ENCODE measurements at regions not wholly inside any gene's neighbourhood (a gene's known extent, or its start where the extent isn't known, plus 50 kb on each side); places are given as distances from the start of the nearest gene placed in this dataset.

DNA sequence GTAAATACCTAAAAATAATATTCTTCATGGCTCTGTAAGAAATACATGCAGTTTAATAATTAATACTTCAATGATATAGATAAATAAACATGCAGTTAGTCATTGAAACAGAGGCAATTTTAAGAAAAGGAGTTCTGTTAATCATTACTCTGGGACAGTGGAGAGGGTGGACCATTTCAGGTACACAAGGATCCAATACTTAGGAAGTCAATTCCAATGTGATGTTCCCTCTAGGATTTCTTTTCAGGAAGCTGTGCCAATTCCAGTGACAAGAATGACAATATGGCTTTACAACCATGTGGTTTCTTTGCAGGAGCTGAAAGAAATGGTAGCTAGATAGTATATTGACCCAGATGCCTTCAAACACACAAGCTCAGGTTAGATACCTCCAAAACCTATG is 175.8 kb upstream of the NETO1 start:
- CTCF ChIA-PET: no interaction called here
- Mint-ChIP-seq H3K36me3 (ENCODE audit: insufficient read depth, unreplicated experiment) (no peaks in the 10 kb centered on the region), H3K9me3 (ENCODE audit: unreplicated experiment) (peaks cover 7% of the 10 kb centered on the region), H3K27ac (ENCODE audit: low read depth, unreplicated experiment) (no peak overlapping the region), H3K27me3 (ENCODE audit: insufficient read depth, unreplicated experiment) (no peaks in the 10 kb centered on the region), H3K4me1 (ENCODE audit: insufficient read depth, unreplicated experiment) (no peaks in the 10 kb centered on the region), H3K4me3 (ENCODE audit: unreplicated experiment) (no peak overlapping the region)
- intact Hi-C loops (cut with micrococcal nuclease): no loop called here
- POLR2A ChIA-PET: no interaction called here
- BruUV-seq (replicated peaks): no TSS peak
- DNase-seq (ENCODE audit: unreplicated experiment): no peak
- TF ChIP-seq, protein P1, sequence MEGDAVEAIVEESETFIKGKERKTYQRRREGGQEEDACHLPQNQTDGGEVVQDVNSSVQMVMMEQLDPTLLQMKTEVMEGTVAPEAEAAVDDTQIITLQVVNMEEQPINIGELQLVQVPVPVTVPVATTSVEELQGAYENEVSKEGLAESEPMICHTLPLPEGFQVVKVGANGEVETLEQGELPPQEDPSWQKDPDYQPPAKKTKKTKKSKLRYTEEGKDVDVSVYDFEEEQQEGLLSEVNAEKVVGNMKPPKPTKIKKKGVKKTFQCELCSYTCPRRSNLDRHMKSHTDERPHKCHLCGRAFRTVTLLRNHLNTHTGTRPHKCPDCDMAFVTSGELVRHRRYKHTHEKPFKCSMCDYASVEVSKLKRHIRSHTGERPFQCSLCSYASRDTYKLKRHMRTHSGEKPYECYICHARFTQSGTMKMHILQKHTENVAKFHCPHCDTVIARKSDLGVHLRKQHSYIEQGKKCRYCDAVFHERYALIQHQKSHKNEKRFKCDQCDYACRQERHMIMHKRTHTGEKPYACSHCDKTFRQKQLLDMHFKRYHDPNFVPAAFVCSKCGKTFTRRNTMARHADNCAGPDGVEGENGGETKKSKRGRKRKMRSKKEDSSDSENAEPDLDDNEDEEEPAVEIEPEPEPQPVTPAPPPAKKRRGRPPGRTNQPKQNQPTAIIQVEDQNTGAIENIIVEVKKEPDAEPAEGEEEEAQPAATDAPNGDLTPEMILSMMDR (IDR thresholded peaks at IDR 0.05; ENCODE audit: unreplicated experiment): no peak

DNA sequence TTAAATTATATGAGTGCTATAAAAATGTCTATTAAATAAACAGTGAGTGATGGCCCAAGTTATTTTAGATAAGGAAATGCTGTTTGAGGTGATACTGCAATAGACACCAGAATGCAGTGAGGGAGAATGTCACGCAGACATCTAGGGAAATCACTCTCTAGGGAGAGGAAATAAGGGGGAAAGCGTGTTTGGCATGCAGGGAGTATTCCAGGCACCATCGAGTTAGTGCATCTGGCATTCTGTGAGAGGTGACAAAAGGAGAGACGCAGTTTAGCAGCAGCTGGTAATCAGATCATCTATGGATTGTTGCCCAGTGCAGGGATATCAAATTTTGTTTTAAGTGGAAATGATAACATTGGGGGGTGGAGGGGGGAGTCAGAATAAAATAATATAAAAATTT is 175.4 kb upstream of the NETO1 start:
- intact Hi-C loops (cut with micrococcal nuclease): no loop called here
- no peaks in the 10 kb centered on the region for H3K27me3 Mint-ChIP-seq (ENCODE audit: insufficient read depth, unreplicated experiment)
- BruUV-seq (replicated peaks): no TSS peak
- CTCF ChIA-PET: no interaction called here
- H3K9me3 Mint-ChIP-seq (ENCODE audit: unreplicated experiment): peaks cover 7% of the 10 kb centered on the region
- no peak for DNase-seq (ENCODE audit: unreplicated experiment)
- POLR2A ChIA-PET: no interaction called here
- TF ChIP-seq, protein P1 (IDR thresholded peaks at IDR 0.05; ENCODE audit: unreplicated experiment): no peak
- no peaks in the 10 kb centered on the region for H3K4me1 Mint-ChIP-seq (ENCODE audit: insufficient read depth, unreplicated experiment)
- H3K36me3 Mint-ChIP-seq (ENCODE audit: insufficient read depth, unreplicated experiment): no peaks in the 10 kb centered on the region
- H3K4me3 Mint-ChIP-seq (ENCODE audit: unreplicated experiment): no peak overlapping the region
- no peak overlapping the region for H3K27ac Mint-ChIP-seq (ENCODE audit: low read depth, unreplicated experiment)

- H3K9me3 Mint-ChIP-seq (ENCODE audit: unreplicated experiment): no peaks in the 10 kb centered on the region
- CTCF ChIA-PET: interaction anchor here (0.7 kb wide), 1 partner anchor 16 kb away, joined by 4 read pairs; no protein-coding TSS in a partner anchor
- no peaks in the 10 kb centered on the region for H3K36me3 Mint-ChIP-seq (ENCODE audit: insufficient read depth, unreplicated experiment)
- H3K4me1 Mint-ChIP-seq (ENCODE audit: insufficient read depth, unreplicated experiment): no peaks in the 10 kb centered on the region
- BruUV-seq (replicated peaks): no TSS peak
- no peak overlapping the region for H3K4me3 Mint-ChIP-seq (ENCODE audit: unreplicated experiment)
- no peaks in the 10 kb centered on the region for H3K27me3 Mint-ChIP-seq (ENCODE audit: insufficient read depth, unreplicated experiment)
- TF ChIP-seq, protein P1 (IDR thresholded peaks at IDR 0.05; ENCODE audit: unreplicated experiment): no peak
- POLR2A ChIA-PET: interaction anchor here (1.0 kb wide), 1 partner anchor 49 kb away, joined by 4 read pairs; no protein-coding TSS in a partner anchor
- no peak for DNase-seq (ENCODE audit: unreplicated experiment)
- H3K27ac Mint-ChIP-seq (ENCODE audit: low read depth, unreplicated experiment): no peak overlapping the region
- intact Hi-C loops (cut with micrococcal nuclease): no loop called here
These were observed 172.5 kb upstream of the NETO1 start for GRCh38 chr18:73040247-73040646.

DNA sequence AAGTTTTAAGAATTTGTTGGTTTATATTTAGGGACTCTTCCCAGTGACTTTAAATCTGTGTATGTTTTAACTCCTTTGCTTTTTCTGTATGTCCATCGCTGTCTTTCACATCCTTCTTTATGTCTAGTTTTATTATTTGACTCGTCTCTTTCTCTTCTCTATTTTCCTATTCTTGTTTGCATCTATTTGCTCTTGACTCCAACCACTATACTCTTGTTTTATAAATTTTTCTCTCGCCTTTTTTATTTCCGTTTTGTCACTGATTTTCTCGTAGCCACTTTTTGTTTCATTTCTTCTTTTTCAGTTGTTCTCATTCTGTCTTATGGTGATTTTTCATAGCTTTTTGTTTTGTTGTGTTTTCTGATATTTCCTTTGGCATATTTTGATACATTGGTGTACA is 170.5 kb upstream of the NETO1 start:
- TF ChIP-seq, protein P1 (IDR thresholded peaks at IDR 0.05; ENCODE audit: unreplicated experiment): no peak
- no peaks in the 10 kb centered on the region for H3K27me3 Mint-ChIP-seq (ENCODE audit: insufficient read depth, unreplicated experiment)
- H3K4me1 Mint-ChIP-seq (ENCODE audit: insufficient read depth, unreplicated experiment): no peaks in the 10 kb centered on the region
- no peaks in the 10 kb centered on the region for H3K36me3 Mint-ChIP-seq (ENCODE audit: insufficient read depth, unreplicated experiment)
- no peaks in the 10 kb centered on the region for H3K9me3 Mint-ChIP-seq (ENCODE audit: unreplicated experiment)
- intact Hi-C loops (cut with micrococcal nuclease): no loop called here
- POLR2A ChIA-PET: no interaction called here
- DNase-seq (ENCODE audit: unreplicated experiment): no peak
- BruUV-seq (replicated peaks): no TSS peak
- H3K4me3 Mint-ChIP-seq (ENCODE audit: unreplicated experiment): no peak overlapping the region
- no peak overlapping the region for H3K27ac Mint-ChIP-seq (ENCODE audit: low read depth, unreplicated experiment)
- CTCF ChIA-PET: interaction anchor here (0.6 kb wide), 1 partner anchor 998 kb away, joined by 3 read pairs; no protein-coding TSS in a partner anchor

Measured in MCF 10A (cell line).